HG03097 (cell line): ENCODE measurements at regions not wholly inside any gene's neighbourhood (a gene's known extent, or its start where the extent isn't known, plus 50 kb on each side); places are given as distances from the start of the nearest gene placed in this dataset.
A peak's percentile ranks its signal among the peaks of the same experiment; 100 is the strongest.
"Not testable (repeated sequence)": the region's sequence is repeated elsewhere in the genome, so short reads cannot be mapped to it uniquely, and the experiment has no call there.

Source experiments
- ATAC-seq: cut with Tn5 transposase; IDR thresholded peaks from one replicate; pipeline ENCODE4 v1.9.1; 2021; ENCODE audit not compliant: unreplicated experiment, low FRiP score

GRCh38 chr12:126036348-126036747, 971.1 kb downstream of the AACS start:
- no peak for ATAC-seq

GRCh38 chr12:126038434-126038833, 973.2 kb downstream of the AACS start:
- no peak for ATAC-seq

DNA sequence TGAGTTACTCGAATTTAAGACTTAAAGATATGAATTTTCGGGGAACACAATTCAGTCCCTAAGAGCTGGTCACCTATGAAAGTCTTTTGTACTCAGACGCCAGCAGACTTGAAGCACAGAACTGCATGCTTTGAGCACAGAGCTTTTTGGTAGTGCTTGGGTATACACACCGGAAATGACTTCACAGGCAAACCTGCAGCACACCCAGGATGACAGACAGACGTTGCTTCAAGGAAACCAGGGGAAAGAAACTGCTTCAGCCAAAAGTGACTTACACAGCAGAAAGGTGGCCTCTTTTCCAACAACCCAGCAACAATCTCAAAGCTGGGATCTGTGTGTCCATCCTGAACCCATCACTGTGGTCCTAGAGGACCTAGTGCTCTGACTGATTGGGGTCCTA, 975.1 kb downstream of the AACS start:
- ATAC-seq: no peak

- no peak for ATAC-seq
These were observed 977.1 kb downstream of the AACS start for GRCh38 chr12:126042286-126042685.

GRCh38 chr12:126049501-126049900, 984.3 kb downstream of the AACS start:
- not testable (repeated sequence) for ATAC-seq

- no peak for ATAC-seq
These were observed 986.4 kb downstream of the AACS start for GRCh38 chr12:126051611-126052107.

- ATAC-seq: no peak
These were observed 990.3 kb downstream of the AACS start for GRCh38 chr12:126055521-126055920.

DNA sequence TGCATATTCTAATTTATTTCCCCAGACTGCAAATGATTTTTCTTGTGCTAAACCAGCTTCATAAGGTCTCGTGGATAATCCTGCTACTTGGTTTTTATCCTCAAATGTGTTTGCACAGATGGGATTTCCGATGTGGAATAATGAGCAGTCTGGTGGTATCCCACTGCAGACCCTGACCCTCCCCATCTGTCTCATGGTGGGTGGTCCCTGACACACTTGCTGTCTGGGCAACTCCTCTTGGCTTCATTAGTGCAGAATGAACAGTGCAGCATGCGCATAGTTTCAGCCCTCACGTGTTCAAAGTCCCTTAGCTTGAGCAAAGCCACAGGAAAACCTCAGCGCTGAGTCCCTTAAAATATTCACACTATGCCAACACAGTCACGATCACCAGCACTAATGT, 996.5 kb downstream of the AACS start:
- ATAC-seq: no peak

GRCh38 chr12:126064028-126064427, 998.8 kb downstream of the AACS start:
- ATAC-seq: no peak

GRCh38 chr12:126067626-126068329, 1002.5 kb downstream of the AACS start:
- ATAC-seq: no peak

- peak; percentile 66 for ATAC-seq
These were observed 1004.4 kb downstream of the AACS start for GRCh38 chr12:126069549-126070165.

GRCh38 chr12:126076515-126076914, 1011.3 kb downstream of the AACS start:
- no peak for ATAC-seq

GRCh38 chr12:126083926-126084325, 1018.7 kb downstream of the AACS start:
- ATAC-seq: no peak

DNA sequence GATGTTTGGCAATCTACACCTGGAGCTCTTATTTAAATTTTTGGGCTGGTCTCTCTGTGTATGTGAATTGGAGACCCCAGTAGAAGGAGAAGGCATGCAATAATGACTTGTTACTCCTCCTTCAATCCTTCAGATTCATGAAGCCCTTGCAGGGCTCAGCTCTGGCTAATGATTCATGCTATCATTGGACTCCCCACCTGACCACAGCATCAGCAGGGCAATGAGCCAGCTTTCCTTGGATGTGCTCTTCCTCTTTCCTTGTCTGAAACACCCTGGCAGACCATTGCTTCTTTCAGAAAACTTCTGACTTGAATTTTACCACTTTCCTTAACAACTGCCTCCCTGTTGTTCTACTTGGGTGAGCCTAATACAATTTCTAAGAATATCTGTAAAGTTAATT, 1019.2 kb downstream of the AACS start:
- no peak for ATAC-seq

DNA sequence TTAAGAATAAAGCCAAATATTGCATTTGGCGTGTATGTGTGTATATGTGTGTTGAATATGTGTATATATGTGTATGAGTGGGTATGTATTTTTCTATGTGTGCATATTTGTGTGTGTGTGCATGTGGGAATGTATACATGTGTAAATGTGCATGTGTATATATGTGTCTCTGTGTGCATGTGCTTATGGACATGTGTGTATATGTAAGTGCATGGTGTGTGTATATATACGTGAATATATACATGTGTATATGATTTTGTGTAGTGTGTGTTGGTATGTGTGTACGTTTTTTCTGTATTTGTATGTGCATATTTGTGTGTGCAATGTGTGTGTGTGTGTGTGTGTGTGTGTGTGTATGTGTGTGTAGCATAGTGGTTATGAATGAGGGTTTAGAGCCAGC, 1021.0 kb downstream of the AACS start:
- ATAC-seq: no peak

DNA sequence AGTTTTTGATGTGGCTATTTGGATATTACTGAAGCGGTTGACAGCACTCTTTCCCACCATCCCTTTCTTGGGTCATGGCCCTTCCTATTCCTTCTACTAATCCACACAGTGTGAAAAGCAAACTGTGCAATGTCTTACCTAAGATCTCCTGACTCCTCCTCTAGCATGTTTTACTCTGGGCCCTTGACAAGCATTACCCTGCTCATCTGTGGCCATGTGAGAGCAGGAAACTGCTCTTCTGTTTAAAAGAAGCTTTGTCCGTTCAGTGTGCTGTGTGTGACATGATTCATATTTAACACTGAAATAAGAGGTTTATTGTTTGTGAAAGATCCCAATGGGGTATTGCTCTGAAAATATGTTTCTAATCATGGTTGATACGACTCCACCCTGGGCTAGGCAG, 1022.5 kb downstream of the AACS start:
- ATAC-seq: no peak

DNA sequence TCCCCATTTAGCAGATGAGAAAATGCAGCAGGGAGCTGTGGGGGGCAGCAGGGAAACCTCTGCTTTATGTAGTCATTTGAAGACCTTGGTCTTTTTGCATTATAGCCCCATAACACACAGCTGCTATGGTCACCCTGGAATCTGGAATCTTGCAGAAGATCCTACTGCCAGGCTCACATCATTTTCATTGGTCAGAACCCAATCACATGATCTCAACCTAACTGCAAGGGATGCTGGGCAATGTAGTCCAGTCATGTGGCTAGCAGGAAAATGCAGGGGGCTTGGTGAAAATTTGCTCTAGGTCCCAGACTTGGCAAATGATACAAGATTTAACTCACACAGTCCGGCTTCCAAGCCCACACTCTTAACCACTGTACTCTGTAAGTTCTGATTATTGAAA, 1028.7 kb downstream of the AACS start:
- ATAC-seq: no peak

GRCh38 chr12:126095748-126096510, 1030.7 kb downstream of the AACS start:
- no peak for ATAC-seq

DNA sequence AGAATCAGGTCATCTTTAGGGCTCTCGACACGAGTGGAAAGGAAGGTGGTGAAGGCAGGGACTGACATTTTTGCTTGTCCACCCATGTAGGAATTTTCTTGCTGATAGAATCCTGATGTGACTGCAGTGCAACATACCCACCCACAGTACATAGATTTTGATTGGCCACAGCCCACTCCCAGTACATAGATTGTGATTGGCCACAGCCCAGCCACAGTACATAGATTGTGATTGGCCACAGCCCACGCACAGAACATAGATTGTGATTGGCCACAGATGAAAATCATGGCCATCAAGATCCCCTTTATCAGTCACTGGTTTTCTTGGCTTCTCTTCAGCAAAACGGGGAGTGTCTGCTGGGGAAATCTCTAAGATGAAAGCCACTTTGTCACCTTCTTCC, 1041.5 kb downstream of the AACS start:
- no peak for ATAC-seq

GRCh38 chr12:126107659-126108058, 1042.4 kb downstream of the AACS start:
- no peak for ATAC-seq

- ATAC-seq: no peak
These were observed 1043.0 kb downstream of the AACS start for GRCh38 chr12:126108247-126108646.

GRCh38 chr12:126112141-126112540, 1046.9 kb downstream of the AACS start:
- ATAC-seq: no peak
